ENCODE measurements at regions not wholly inside any gene's neighbourhood (a gene's known extent, or its start where the extent isn't known, plus 50 kb on each side); places are given as distances from the start of the nearest gene placed in this dataset.

DNA sequence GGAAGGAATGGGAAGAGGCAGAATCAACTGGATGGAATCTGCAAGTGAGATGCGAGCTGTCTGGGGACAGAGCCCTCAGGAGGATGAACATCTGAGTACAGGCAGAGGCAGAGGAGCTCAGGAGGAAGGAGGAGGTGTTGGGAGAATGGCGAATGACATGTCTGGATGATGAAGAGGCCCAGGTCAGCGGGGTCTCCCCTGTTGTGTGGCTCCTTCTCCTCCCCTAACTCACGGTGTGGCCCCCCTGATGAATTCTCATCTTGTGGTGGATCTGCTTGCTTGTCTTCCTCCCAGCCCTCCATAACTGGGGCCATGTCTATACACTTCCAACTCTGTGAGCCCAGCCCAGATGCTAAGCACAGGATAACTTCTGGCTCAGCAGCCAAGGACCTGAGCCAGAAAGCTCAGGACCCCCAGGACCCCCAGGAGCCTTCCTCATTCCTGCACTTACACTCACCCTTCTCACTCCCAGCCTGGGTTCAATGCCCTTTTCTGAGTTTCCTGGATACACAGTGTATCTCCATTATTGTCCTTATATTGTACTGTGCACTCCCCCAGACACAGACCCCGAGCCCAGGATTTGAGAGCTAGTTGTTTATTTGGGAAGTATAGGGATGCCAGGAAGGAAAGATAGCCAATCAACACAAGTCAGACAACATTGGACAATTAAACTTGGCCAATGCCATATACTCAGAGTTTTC is 678.6 kb upstream of the HS6ST1 start:
- TF ChIP-seq, protein P1, sequence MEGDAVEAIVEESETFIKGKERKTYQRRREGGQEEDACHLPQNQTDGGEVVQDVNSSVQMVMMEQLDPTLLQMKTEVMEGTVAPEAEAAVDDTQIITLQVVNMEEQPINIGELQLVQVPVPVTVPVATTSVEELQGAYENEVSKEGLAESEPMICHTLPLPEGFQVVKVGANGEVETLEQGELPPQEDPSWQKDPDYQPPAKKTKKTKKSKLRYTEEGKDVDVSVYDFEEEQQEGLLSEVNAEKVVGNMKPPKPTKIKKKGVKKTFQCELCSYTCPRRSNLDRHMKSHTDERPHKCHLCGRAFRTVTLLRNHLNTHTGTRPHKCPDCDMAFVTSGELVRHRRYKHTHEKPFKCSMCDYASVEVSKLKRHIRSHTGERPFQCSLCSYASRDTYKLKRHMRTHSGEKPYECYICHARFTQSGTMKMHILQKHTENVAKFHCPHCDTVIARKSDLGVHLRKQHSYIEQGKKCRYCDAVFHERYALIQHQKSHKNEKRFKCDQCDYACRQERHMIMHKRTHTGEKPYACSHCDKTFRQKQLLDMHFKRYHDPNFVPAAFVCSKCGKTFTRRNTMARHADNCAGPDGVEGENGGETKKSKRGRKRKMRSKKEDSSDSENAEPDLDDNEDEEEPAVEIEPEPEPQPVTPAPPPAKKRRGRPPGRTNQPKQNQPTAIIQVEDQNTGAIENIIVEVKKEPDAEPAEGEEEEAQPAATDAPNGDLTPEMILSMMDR (IDR thresholded peaks at IDR 0.05): no peak
- no peak for TF ChIP-seq POLR2A (IDR thresholded peaks at IDR 0.05)

Measured in right lobe of liver (tissue), 4 donors.